IMR-90 (cell line): ENCODE measurements at regions not wholly inside any gene's neighbourhood (a gene's known extent, or its start where the extent isn't known, plus 50 kb on each side); places are given as distances from the start of the nearest gene placed in this dataset.

ENCODE experiments used
- ATAC-seq: fragments of 200-7000 bp; cut with Tn5 transposase; 2 replicates; pipeline ENCODE4 v1.9.1; 2020; ENCODE audit warnings: low read depth, mild to moderate bottlenecking, moderate library complexity
- BruUV-seq: library from RNA; stranded (reverse); fragments of 400-500 nt; replicated peaks from 2 replicates; lab custom pipeline; 2021; lab: Mats Ljungman, UMichigan
- CTCF ChIA-PET: fragments of 300-600 bp; formaldehyde crosslinking; extraction: SDS; loops from one replicate; lab custom pipeline; 2021; ENCODE audit warnings: antibody characterized with exemption; lab: Yijun Ruan, JAX
- POLR2A ChIA-PET: fragments of 300-600 bp; sonication (Branson Sonifier 250); formaldehyde crosslinking; loops from one replicate; lab custom pipeline; 2022; ENCODE audit warnings: antibody characterized with exemption; ENCODE audit not compliant: unreplicated experiment; lab: Charles Lee
- DNase-seq: peaks from one replicate; pipeline ENCODE4 v3.0.0; 2013
- H2AFZ ChIP-seq: replicated peaks from 2 replicates; pipeline ENCODE3; 2013; ENCODE audit warnings: low read length, mild to moderate bottlenecking; ENCODE audit not compliant: poor library complexity
- H2AK5ac ChIP-seq: 2 replicates; pipeline ENCODE4 v1.6.1; 2013; ENCODE audit warnings: low read depth, low read length, inconsistent platforms
- H2AK9ac ChIP-seq: replicated peaks from 2 replicates; pipeline ENCODE3; 2013; ENCODE audit warnings: mild to moderate bottlenecking, low read depth, low read length, moderate library complexity; ENCODE audit not compliant: poor library complexity
- H2BK120ac ChIP-seq: 2 replicates; pipeline ENCODE4 v1.6.1; 2013; ENCODE audit warnings: low read depth, low read length, inconsistent platforms
- H2BK15ac ChIP-seq: 3 replicates; pipeline ENCODE4 v1.6.1; 2013; ENCODE audit warnings: low read depth, low read length, inconsistent platforms
- H2BK20ac ChIP-seq: 2 replicates; pipeline ENCODE4 v1.6.1; 2013; ENCODE audit warnings: low read depth, mild to moderate bottlenecking, inconsistent platforms, low read length, moderate library complexity
- H2BK5ac ChIP-seq: 2 replicates; pipeline ENCODE4 v1.6.1; 2013; ENCODE audit warnings: mild to moderate bottlenecking, low read depth, low read length, inconsistent platforms; ENCODE audit not compliant: poor library complexity, severe bottlenecking
- H3K14ac ChIP-seq: replicated peaks from 2 replicates; pipeline ENCODE4 v1.6.1; 2013; ENCODE audit warnings: low read depth, low read length, inconsistent platforms
- H3K18ac ChIP-seq: 2 replicates; pipeline ENCODE4 v1.6.1; 2013; ENCODE audit warnings: low read depth, low read length, control low read depth
- H3K23ac ChIP-seq: 2 replicates; pipeline ENCODE4 v1.6.1; 2013; ENCODE audit warnings: low read depth, low read length, inconsistent platforms
- H3K27ac ChIP-seq: 2 replicates; pipeline ENCODE4 v1.5.1; 2013; ENCODE audit warnings: mild to moderate bottlenecking, control low read depth, low read length; ENCODE audit not compliant: insufficient read depth
- H3K27me3 ChIP-seq: 2 replicates; pipeline ENCODE4 v1.6.1; 2013; ENCODE audit warnings: low read length; ENCODE audit not compliant: control insufficient read depth, insufficient read depth
- H3K36me3 ChIP-seq: 2 replicates; pipeline ENCODE4 v1.6.1; 2013; ENCODE audit warnings: low read length, mixed read lengths; ENCODE audit not compliant: control insufficient read depth, insufficient read depth
- H3K4ac ChIP-seq: 2 replicates; pipeline ENCODE4 v1.6.1; 2013; ENCODE audit warnings: low read depth, low read length, inconsistent platforms
- H3K4me1 ChIP-seq: 2 replicates; pipeline ENCODE4 v1.6.1; 2013; ENCODE audit warnings: low read length, mixed read lengths; ENCODE audit not compliant: control insufficient read depth, insufficient read depth
- H3K4me2 ChIP-seq: 2 replicates; pipeline ENCODE4 v1.6.1; 2013; ENCODE audit warnings: low read depth, mild to moderate bottlenecking, control low read depth, low read length, moderate library complexity
- H3K4me3 ChIP-seq: 2 replicates; pipeline ENCODE4 v1.5.1; 2013; ENCODE audit warnings: low read depth, mild to moderate bottlenecking, control low read depth, low read length, moderate library complexity; ENCODE audit not compliant: insufficient read depth
- H3K56ac ChIP-seq: 2 replicates; pipeline ENCODE4 v1.6.1; 2013; ENCODE audit warnings: low read length, inconsistent platforms; ENCODE audit not compliant: insufficient read depth; ENCODE audit errors: extremely low read depth
- H3K79me1 ChIP-seq, 2 experiments: 2 replicates each; pipeline ENCODE4 v1.6.1; 2013; ENCODE audit warnings: low read length in 2 of 2, inconsistent platforms in 1 of 2, low read depth in 1 of 2
- H3K9ac ChIP-seq: 2 replicates; pipeline ENCODE4 v1.6.1; 2013; ENCODE audit warnings: low read depth, low read length, control low read depth
- H3K9me1 ChIP-seq: 2 replicates; pipeline ENCODE4 v1.6.1; 2013; ENCODE audit warnings: low read length, inconsistent platforms; ENCODE audit not compliant: insufficient read depth
- H3K9me3 ChIP-seq: 2 replicates; pipeline ENCODE4 v1.6.1; 2013; ENCODE audit warnings: low read length; ENCODE audit not compliant: control insufficient read depth, insufficient read depth
- H4K20me1 ChIP-seq: 2 replicates; pipeline ENCODE4 v1.6.1; 2013; ENCODE audit warnings: low read length, inconsistent platforms; ENCODE audit not compliant: insufficient read depth
- H4K5ac ChIP-seq: 2 replicates; pipeline ENCODE4 v1.6.1; 2013; ENCODE audit warnings: mild to moderate bottlenecking, low read depth, low read length, control low read depth
- H4K8ac ChIP-seq, 2 experiments: 2 replicates each; pipeline ENCODE4 v1.6.1; 2013; ENCODE audit warnings: low read depth in 2 of 2, low read length in 2 of 2, control low read depth in 1 of 2, inconsistent platforms in 1 of 2
- H4K91ac ChIP-seq: 2 replicates; pipeline ENCODE4 v1.6.1; 2013; ENCODE audit warnings: low read depth, low read length, inconsistent platforms; ENCODE audit not compliant: insufficient read depth
- BHLHE40 ChIP-seq: fragments of 150-350 bp; IDR thresholded peaks from 2 replicates; pipeline ENCODE4 v1.6.1; 2016; ENCODE audit warnings: mild to moderate bottlenecking, low read depth, low read length
- CEBPB ChIP-seq: IDR thresholded peaks from 2 replicates; pipeline ENCODE4 v1.6.1; 2012; ENCODE audit warnings: low read depth, low read length, improper control_type of control experiment
- CHD1 ChIP-seq: IDR thresholded peaks from 2 replicates; pipeline ENCODE4 v1.6.1; 2012; ENCODE audit warnings: low read depth, low read length, improper control_type of control experiment
- CTCF ChIP-seq: conservative IDR thresholded peaks from 2 replicates; pipeline ENCODE4 v1.5.1; 2012; ENCODE audit warnings: mild to moderate bottlenecking, low read depth, low read length, improper control_type of control experiment
- ELK1 ChIP-seq: fragments of 150-350 bp; IDR thresholded peaks from 2 replicates; pipeline ENCODE4 v1.6.1; 2016; ENCODE audit warnings: low read depth, mild to moderate bottlenecking, low read length, moderate library complexity, borderline replicate concordance
- FOS ChIP-seq: fragments of 150-350 bp; IDR thresholded peaks from 2 replicates; pipeline ENCODE4 v1.6.1; 2016; ENCODE audit warnings: low read depth, low read length
- MAFK ChIP-seq: IDR thresholded peaks from 2 replicates; pipeline ENCODE4 v1.6.1; 2012; ENCODE audit warnings: low read depth, low read length, improper control_type of control experiment
- MAZ ChIP-seq: IDR thresholded peaks from 2 replicates; pipeline ENCODE4 v1.6.1; 2012; ENCODE audit warnings: low read depth, mild to moderate bottlenecking, low read length, improper control_type of control experiment, moderate library complexity, borderline replicate concordance
- MXI1 ChIP-seq: IDR thresholded peaks from 2 replicates; pipeline ENCODE4 v1.6.1; 2012; ENCODE audit warnings: low read depth, mild to moderate bottlenecking, low read length, moderate library complexity, borderline replicate concordance
- NFE2L2 ChIP-seq: fragments of 150-350 bp; IDR thresholded peaks from 2 replicates; pipeline ENCODE4 v1.6.1; 2016; ENCODE audit warnings: low read depth, mild to moderate bottlenecking, low read length
- POLR2A ChIP-seq: IDR thresholded peaks from 2 replicates; pipeline ENCODE4 v1.6.1; 2012; ENCODE audit warnings: mild to moderate bottlenecking, low read depth, low read length
- RAD21 ChIP-seq: IDR thresholded peaks from 2 replicates; pipeline ENCODE4 v1.6.1; 2012; ENCODE audit warnings: low read length, improper control_type of control experiment
- RCOR1 ChIP-seq: IDR thresholded peaks from 2 replicates; pipeline ENCODE4 v1.6.1; 2012; ENCODE audit warnings: mild to moderate bottlenecking, low read length, improper control_type of control experiment; ENCODE audit not compliant: insufficient replicate concordance
- RFX5 ChIP-seq: IDR thresholded peaks from 2 replicates; pipeline ENCODE4 v1.8.0; 2012; ENCODE audit warnings: low read depth, mild to moderate bottlenecking, low read length, moderate library complexity
- SMC3 ChIP-seq: fragments of 150-350 bp; IDR thresholded peaks from 2 replicates; pipeline ENCODE4 v1.6.1; 2016; ENCODE audit warnings: low read depth, mild to moderate bottlenecking, antibody characterized with exemption, low read length, moderate library complexity
- USF2 ChIP-seq: fragments of 150-350 bp; IDR thresholded peaks from 2 replicates; pipeline ENCODE4 v1.6.1; 2017; ENCODE audit warnings: mild to moderate bottlenecking, antibody characterized with exemption, low read length, low read depth
- WGBS, 2 experiments: methylation state at CpG; one replicate each; pipeline versions ENCODE4 v1.1.5 to v1.1.7; 2013; ENCODE audit warnings: missing lambda C conversion rate in 2 of 2; ENCODE audit not compliant: insufficient read length in 1 of 2; ENCODE audit errors: extremely low coverage in 2 of 2; 5-methylcytosine and 5-hydroxymethylcytosine counted together
- dilution Hi-C: fragments of 300-500 bp; cut with HindIII; formaldehyde crosslinking; loops from one replicate; pipeline ENCODE4 v1.14.3; 2018; ENCODE audit warnings: low sequenced_read_pairs; ENCODE audit not compliant: unreplicated experiment
- in situ Hi-C: fragments of 300-500 bp; cut with MboI; formaldehyde crosslinking; loops from 3 replicates; pipeline ENCODE4 v1.14.3; 2019; ENCODE audit warnings: low sequenced_read_pairs, inconsistent platforms, mixed read lengths
- intact Hi-C: fragments of 100-400 bp; cut with micrococcal nuclease; formaldehyde crosslinking; loops from 2 replicates; pipeline ENCODE4 v1.10.0; 2022

DNA sequence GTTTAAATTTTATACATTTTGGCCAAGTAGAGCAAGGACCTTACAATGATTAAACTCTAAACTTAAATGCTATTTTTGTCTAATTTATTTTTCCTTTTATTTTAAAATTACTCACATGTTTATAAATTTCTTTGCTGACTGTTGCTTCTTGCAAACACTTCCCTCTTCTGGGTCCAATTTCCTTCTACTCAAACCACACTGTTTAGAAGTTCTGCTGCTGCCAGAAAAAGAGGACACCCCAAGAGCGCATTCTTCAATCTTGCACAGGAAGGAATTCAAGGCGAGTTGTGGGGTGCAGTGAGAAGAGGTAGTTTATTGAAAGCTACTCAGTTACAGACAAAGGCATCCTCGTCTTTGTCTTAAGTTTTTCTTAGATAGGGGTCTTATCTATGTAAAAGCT lies 88.5 kb upstream of the NEK7 start:
- Histone ChIP-seq H4K91ac (no peak overlapping the region), H3K18ac (no peak overlapping the region), H2BK120ac (no peak overlapping the region), H3K27ac (no peak overlapping the region), H3K79me1 (no peaks in the 10 kb centered on the region), H2BK5ac (no peak overlapping the region), H2BK20ac (no peak overlapping the region), H3K4me3 (no peak overlapping the region), H4K8ac (no peak overlapping the region), H2AK9ac (no peak overlapping the region), H3K36me3 (no peaks in the 10 kb centered on the region), H3K9me3 (no peaks in the 10 kb centered on the region), H3K23ac (no peak overlapping the region), H4K20me1 (no peaks in the 10 kb centered on the region), H3K27me3 (no peaks in the 10 kb centered on the region), H3K56ac (no peak overlapping the region), H2AK5ac (no peak overlapping the region), H3K9me1 (no peaks in the 10 kb centered on the region), H3K9ac (no peak overlapping the region), H3K4me2 (peak overlapping the region; percentile 82), H3K14ac (no peak overlapping the region), H3K4ac (no peak overlapping the region), H4K5ac (no peak overlapping the region), H3K4me1 (no peaks in the 10 kb centered on the region), H2BK15ac (no peak overlapping the region), H2AFZ (no peak overlapping the region)
- ATAC-seq, result peak; percentile 90
- intact Hi-C loops (no loop called here), dilution Hi-C loops (no loop called here), in situ Hi-C loops (no loop called here)
- ChIA-PET POLR2A (no interaction called here), CTCF (interaction anchor here (0.6 kb wide), 1 partner anchor 15 kb away, joined by 3 read pairs; no protein-coding TSS in a partner anchor)
- no peak for TF ChIP-seq ELK1
- TF ChIP-seq CEBPB, result no peak
- no peak for TF ChIP-seq USF2
- no peak for TF ChIP-seq BHLHE40
- TF ChIP-seq CHD1, result no peak
- TF ChIP-seq CTCF, result no peak
- no peak for TF ChIP-seq RCOR1
- no peak for TF ChIP-seq MAZ
- no peak for TF ChIP-seq POLR2A
- TF ChIP-seq FOS, result no peak
- no peak for TF ChIP-seq MAFK
- TF ChIP-seq MXI1, result no peak
- TF ChIP-seq SMC3, result no peak
- TF ChIP-seq RAD21, result no peak
- no peak for TF ChIP-seq NFE2L2
- TF ChIP-seq RFX5, result no peak
- no CpG with 5 or more reads among the region's 3 CpGs for WGBS, 2 experiments
- DNase-seq, result peak; percentile 50
- BruUV-seq, result no TSS peak
